Pancreas (tissue), 10 donors: ENCODE measurements at regions not wholly inside any gene's neighbourhood (a gene's known extent, or its start where the extent isn't known, plus 50 kb on each side); places are given as distances from the start of the nearest gene placed in this dataset.

Experiments used
- ATAC-seq, 4 donors: fragments of 200-7000 bp; cut with Tn5 transposase; one replicate each; pipeline versions ENCODE4 v1.8.0 to v1.9.1; 2020; ENCODE audit warnings: mild to moderate bottlenecking in 4 of 4, moderate library complexity in 4 of 4
- DNase-seq, 6 donors: peaks; one replicate each; pipeline ENCODE4 v3.0.0-alpha.2; 2020
- FAIRE-seq: peaks from 2 replicates; lab custom pipeline; 2012; peaks lifted over from hg19 to GRCh38; lab: Jason Lieb, UNC
- H3K27ac ChIP-seq, 4 donors: fragments of 200-600 bp; sonication (generic); 1 replicate in 3 of 4; 2 replicates in 1 of 4; pipeline versions ENCODE4 v1.5.0 to v1.8.0; 2020
- H3K27me3 ChIP-seq, 4 donors: fragments of 200-600 bp; one replicate each; pipeline ENCODE4 v1.8.0; 2021
- H3K36me3 ChIP-seq, 3 donors: fragments of 200-600 bp; sonication (generic) in 1 of 3; one replicate each; pipeline versions ENCODE4 v1.5.0 to v1.8.0; 2020 to 2021
- H3K4me1 ChIP-seq, 3 donors: fragments of 200-600 bp; one replicate each; pipeline ENCODE4 v1.8.0; 2021
- H3K4me3 ChIP-seq, 4 donors: fragments of 200-600 bp; sonication (generic) in 2 of 4; one replicate each; pipeline versions ENCODE4 v1.5.0 to v1.8.0; 2020 to 2021
- H3K9me3 ChIP-seq, 4 donors: fragments of 200-600 bp; one replicate each; pipeline ENCODE4 v1.8.0; 2021
- WGBS, 2 donors: extraction: QIAGEN DNeasy Blood & Tissue Kit; methylation state at CpG; one replicate each; pipeline ENCODE4 v1.1.7; 2013; 5-methylcytosine and 5-hydroxymethylcytosine counted together
- intact Hi-C, 3 donors: fragments of 100-400 bp; cut with DNase I; formaldehyde crosslinking; loops; one replicate each; pipeline versions ENCODE4 v1.11.1 to v1.14.2; 2022
- TF ChIP-seq, protein P1 (sequence below), 4 donors: fragments of 200-600 bp; sonication (generic) in 3 of 4; IDR thresholded peaks; one replicate each; pipeline versions ENCODE4 v1.5.0 to v1.8.0; 2021; ENCODE audit warnings: antibody characterized with exemption in 4 of 4
- donor health status: healthy with polysubstance abuse.
- donor health status: DM: no; HTN: no; CAD: no; lungs with moderate emphysema.
- donor health status: DM: no; HTN: no; CAD: no.
- donor health status: control.
- donor health status: control.
- donor health status: Bipolar disorder and iron deficiency.
- donor health status: DM: yes; HTN: yes; CAD: no.
- donor health status: DM: no; HTN: no; CAD: no.
- donor health status: DM: no; HTN: no; CAD: no.
- donor health status: DM: yes; HTN: yes; CAD: no.

DNA sequence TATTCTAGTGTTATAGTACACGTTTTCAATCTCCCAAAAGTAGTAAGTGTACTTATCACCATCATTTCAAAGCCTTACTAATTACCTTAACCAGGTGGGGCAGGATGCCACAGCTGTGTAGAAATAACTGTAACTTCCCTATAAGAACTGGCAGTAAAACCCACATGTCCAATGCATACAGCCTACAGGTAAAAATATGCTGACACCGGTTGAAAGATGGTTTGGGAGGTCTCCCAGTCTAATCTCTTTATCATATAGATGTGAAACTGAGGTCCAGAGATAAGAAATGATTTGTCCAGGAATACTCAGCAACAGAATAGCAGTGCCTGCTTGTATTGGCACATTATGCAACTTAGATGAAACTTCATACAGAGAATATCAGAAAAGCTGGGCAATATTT lies 322.9 kb downstream of the BCL11A start:
- Histone ChIP-seq H3K4me3 (no peak overlapping the region), H3K36me3 (no peaks in the 10 kb centered on the region), H3K9me3 (no peaks in the 10 kb centered on the region), H3K27ac (no peak overlapping the region), H3K4me1 (no peaks in the 10 kb centered on the region), H3K27me3 (no peaks in the 10 kb centered on the region)
- DNase-seq = no peak
- no peak for ATAC-seq
- 61 to 72% methylated on average over 2 of the region's 2 CpGs for WGBS, 2 donors
- TF ChIP-seq, protein P1, sequence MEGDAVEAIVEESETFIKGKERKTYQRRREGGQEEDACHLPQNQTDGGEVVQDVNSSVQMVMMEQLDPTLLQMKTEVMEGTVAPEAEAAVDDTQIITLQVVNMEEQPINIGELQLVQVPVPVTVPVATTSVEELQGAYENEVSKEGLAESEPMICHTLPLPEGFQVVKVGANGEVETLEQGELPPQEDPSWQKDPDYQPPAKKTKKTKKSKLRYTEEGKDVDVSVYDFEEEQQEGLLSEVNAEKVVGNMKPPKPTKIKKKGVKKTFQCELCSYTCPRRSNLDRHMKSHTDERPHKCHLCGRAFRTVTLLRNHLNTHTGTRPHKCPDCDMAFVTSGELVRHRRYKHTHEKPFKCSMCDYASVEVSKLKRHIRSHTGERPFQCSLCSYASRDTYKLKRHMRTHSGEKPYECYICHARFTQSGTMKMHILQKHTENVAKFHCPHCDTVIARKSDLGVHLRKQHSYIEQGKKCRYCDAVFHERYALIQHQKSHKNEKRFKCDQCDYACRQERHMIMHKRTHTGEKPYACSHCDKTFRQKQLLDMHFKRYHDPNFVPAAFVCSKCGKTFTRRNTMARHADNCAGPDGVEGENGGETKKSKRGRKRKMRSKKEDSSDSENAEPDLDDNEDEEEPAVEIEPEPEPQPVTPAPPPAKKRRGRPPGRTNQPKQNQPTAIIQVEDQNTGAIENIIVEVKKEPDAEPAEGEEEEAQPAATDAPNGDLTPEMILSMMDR (IDR thresholded peaks at IDR 0.05) = no peak
- FAIRE-seq = no peak
- intact Hi-C loops = no loop called here

DNA sequence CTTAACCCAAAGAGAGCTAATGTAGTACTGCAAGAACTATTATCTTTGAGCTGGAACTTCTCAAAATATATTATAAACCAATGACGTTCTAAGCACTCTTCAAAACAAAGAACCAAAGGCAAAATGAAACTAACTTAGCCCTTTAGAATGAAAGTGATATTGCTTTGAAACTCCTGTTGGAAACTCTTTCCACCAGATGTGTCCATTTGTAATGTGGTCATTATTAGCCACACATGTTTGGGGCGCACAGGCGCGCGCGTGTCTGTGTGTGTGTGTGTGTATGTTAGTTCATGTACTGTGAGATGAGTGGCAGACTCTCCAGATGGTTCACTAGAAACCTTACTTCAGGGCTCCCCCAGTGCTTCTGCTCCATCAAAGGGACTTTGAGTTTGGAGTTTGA lies 323.4 kb downstream of the BCL11A start:
- no peak for DNase-seq
- TF ChIP-seq, protein P1 (IDR thresholded peaks at IDR 0.05) = no peak

DNA sequence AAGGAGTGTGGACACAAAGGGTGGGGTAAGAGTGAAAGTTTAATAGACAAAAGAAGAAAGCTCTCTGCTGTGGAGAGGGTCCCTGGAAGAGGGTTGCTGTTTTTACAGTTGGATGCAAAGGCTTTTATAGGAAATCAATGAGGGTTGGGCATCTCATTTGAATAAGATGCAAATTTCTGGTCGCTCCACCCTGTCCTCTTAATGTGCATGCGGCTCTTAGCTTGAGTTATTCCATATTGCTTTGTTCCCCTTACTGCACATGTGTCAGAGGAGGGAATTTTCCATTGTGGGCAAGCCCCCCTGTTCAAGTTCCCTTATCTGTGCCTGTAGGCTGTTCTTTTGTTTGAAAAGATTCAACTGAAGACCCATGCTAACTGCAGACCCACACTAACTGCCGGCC lies 326.5 kb downstream of the BCL11A start:
- H3K27me3 ChIP-seq = no peaks in the 10 kb centered on the region
- ATAC-seq (no peak), FAIRE-seq (no peak), DNase-seq (no peak)
- intact Hi-C loops = no loop called here
- no peak overlapping the region for H3K4me3 ChIP-seq
- no peaks in the 10 kb centered on the region for H3K9me3 ChIP-seq
- H3K27ac ChIP-seq = no peak overlapping the region
- TF ChIP-seq, protein P1 (IDR thresholded peaks at IDR 0.05) = no peak
- no peaks in the 10 kb centered on the region for H3K36me3 ChIP-seq
- H3K4me1 ChIP-seq = no peaks in the 10 kb centered on the region
- 92 to 94% methylated on average over 3 of the region's 3 CpGs for WGBS, 2 donors

More for the DNA sequence above, 323.4 kb downstream of the BCL11A start:
- H3K27ac ChIP-seq = no peak overlapping the region
- H3K36me3 ChIP-seq = no peaks in the 10 kb centered on the region
- no peak for ATAC-seq
- no peaks in the 10 kb centered on the region for H3K9me3 ChIP-seq
- FAIRE-seq = no peak
- intact Hi-C loops = no loop called here
- H3K27me3 ChIP-seq = no peaks in the 10 kb centered on the region
- H3K4me3 ChIP-seq = no peak overlapping the region
- WGBS, 2 donors = 92 to 97% methylated on average over 6 of the region's 6 CpGs
- H3K4me1 ChIP-seq = no peaks in the 10 kb centered on the region

DNA sequence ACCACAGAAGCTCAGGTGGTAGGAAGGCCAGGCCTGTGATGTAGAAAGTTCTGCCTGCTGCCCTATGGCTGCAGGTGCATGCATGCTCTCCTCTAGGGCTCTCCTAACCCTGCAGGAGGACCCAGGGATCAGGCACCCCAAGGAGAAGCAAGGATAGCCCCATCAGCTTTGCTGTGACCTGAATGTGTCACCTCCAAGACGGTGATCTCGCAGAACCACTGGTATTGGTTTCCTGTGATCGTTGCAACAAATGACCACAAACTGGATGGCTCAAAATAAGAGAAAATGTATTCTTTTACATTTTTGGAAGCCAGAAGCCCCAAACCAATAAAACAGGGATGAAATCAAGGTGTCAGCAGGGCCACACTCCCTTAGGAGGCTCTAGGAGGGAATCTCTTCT lies 327.3 kb downstream of the BCL11A start:
- Histone ChIP-seq H3K27ac (no peak overlapping the region), H3K27me3 (no peaks in the 10 kb centered on the region), H3K4me1 (no peaks in the 10 kb centered on the region), H3K4me3 (no peak overlapping the region), H3K36me3 (no peaks in the 10 kb centered on the region), H3K9me3 (no peaks in the 10 kb centered on the region)
- intact Hi-C loops = no loop called here
- no peak for FAIRE-seq
- no peak for DNase-seq
- TF ChIP-seq, protein P1 (IDR thresholded peaks at IDR 0.05) = no peak
- ATAC-seq = no peak
- WGBS, 2 donors = 93 to 97% methylated on average over 3 of the region's 3 CpGs

DNA sequence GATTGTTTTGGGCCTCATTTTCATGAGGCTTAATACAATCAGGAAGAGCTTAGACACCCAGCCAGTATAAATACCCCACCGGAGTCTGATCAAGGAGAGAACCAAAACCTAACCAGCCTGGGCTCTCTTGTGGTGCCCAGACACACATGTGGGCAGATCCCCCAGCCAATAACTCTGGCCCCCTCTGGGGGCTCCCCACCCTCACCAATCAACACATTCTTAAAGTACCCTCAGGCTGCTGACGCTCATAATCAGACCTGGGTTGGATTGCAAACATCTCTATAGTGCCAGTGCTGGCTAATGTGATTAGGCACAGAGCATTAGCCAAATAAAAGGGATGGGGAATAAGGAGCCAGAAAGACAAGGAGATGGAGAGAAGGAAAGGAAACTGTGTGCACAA lies 329.6 kb downstream of the BCL11A start:
- TF ChIP-seq, protein P1 (IDR thresholded peaks at IDR 0.05) = no peak
- no peaks in the 10 kb centered on the region for H3K9me3 ChIP-seq
- ATAC-seq (no peak), DNase-seq (no peak), FAIRE-seq (no peak)
- intact Hi-C loops = no loop called here
- no peaks in the 10 kb centered on the region for H3K4me1 ChIP-seq
- no peaks in the 10 kb centered on the region for H3K36me3 ChIP-seq
- H3K27me3 ChIP-seq = no peaks in the 10 kb centered on the region
- H3K27ac ChIP-seq = no peak overlapping the region
- 67 to 93% methylated on average over 2 of the region's 2 CpGs for WGBS, 2 donors
- H3K4me3 ChIP-seq = no peak overlapping the region
